HG02938 (cell line): ENCODE measurements at regions not wholly inside any gene's neighbourhood (a gene's known extent, or its start where the extent isn't known, plus 50 kb on each side); places are given as distances from the start of the nearest gene placed in this dataset.

ENCODE experiments used
- ATAC-seq: cut with Tn5 transposase; IDR thresholded peaks from one replicate; pipeline ENCODE4 v1.9.1; 2021; ENCODE audit warnings: mild to moderate bottlenecking, moderate library complexity; ENCODE audit not compliant: unreplicated experiment

DNA sequence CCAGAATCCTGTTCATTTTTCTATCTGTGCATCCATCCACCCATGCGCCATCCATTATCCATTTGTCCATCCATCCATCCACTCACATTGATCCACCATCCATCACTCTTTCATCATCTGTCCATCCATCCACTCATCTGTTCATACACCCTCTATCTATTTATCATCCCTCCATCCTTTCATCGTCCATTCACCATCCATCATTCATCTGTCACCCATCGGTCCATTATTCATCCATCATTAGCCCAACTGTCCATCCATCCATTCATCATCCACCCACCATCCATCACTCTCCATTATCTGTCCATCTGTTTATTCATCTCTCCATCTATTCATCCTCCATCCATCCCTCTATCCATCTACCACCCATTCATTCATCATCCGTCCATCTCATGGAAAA is 125.7 kb upstream of the TMPRSS2 start:
- ATAC-seq, result no peak

DNA sequence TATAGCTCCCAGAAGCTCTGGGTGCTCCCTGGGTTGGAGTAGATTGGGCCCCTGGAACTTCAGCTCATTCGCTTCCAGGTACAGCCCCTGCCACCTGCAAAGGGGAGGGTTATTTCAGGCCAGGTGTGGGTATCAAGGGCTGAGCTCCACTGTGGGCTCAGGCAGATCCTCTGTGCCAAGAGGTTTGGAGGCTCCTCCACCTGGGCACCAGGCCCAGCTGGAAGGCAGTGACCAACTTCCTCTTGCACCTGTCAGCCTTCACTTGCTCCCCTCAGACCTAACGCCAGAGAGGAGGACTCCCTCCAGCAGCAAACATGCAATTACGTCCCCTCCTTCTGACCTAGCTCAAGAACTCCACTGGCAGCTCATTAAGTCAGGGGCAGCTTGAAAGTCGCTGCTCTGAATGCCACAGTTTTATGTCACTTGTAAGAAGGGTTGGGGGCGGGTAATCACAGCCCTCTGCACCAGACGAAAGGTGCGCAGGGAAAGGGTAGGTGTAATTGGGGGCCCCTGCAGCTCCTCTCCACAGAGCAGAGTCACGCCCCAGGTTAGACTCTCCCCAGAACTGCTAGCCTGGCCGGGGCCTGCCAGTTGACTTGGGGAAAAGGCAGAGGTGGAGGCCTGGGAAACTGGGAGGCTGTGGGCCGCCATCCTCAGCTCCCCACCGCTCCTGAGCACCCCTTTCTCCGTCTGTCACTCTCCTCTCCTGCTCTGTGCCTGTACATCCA is 125.0 kb upstream of the TMPRSS2 start:
- ATAC-seq, result no peak

DNA sequence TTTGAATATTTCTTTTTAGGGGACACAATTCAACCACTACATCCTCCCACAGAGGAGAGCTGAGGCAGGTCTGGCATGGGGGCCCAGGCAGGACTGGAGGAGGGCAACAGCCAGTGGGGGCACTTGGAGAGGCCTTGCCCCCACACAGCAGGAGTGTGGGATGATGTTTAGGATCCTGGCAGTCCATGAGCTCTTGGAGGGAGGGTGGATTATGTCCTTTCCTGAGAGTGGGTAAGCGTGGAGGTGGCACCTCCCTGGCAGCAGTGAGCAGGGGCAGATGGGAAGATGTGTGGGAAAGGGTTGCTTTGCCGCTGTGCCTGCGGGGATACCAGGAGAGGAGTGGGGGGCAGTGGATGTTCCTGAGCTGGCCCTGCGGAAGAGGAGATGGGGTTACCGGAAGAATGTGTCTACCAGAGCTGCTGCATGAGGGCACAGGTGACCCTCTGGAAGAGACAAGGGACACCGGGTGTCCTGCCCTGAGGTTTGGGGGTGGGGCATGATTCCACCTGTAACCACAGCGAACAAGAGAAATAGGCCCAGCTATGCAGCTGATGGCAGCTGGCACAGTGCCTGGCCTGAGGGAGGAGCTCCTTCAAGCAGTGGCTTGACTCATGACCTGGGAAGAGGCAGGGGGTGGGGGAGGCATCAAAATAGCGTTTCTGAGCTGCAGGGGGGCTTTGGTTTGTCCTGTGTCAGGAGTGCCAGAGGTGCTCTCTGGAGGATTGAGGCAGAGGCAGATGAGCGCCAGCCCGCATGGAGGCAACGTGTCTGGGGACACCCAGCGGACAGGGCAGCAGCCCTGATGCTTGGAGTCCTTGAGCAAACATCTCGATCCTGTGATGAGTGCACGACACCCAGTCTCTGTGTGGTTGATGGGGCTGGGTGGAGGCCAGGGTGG is 123.9 kb upstream of the TMPRSS2 start:
- no peak for ATAC-seq

DNA sequence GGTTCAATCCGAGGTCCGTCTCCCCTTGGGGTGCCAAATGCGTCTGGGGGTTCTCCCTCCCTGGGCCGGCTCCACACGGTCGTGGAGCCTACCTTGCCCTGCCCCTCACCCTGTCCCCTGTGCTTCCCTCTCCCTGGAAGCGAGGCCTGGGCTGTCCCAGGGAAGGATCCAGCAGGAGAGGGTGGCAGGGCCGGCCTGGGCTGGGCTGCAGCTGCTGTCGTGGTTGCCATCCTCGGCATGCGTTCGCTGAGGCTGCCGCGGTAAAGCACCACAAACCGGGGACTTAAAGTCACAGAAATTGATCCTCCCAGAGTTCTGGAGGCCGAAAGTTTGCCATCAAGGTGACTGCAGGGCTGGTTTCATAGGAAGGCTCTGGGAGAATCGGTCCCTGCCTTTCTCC is 123.0 kb upstream of the TMPRSS2 start:
- no peak for ATAC-seq

DNA sequence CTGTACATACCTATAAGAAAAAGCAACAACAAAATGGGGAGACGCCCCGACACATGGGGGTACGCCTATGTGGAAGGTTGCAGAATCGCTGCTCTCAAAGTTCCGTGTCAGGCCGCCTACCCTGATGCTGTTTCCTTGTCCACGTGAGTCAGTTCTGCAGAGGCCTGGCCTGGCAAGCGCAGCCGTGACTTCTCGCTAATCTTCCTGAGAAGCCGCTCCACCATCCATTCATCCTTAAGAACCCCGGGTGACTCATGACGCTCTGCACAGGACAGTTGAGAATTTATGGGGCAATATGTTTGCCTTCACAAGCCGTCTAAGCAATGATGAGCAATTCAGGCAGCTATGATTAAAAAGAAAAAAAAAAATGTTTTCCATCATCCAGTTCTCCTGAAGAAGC is 122.3 kb upstream of the TMPRSS2 start:
- ATAC-seq, result no peak

DNA sequence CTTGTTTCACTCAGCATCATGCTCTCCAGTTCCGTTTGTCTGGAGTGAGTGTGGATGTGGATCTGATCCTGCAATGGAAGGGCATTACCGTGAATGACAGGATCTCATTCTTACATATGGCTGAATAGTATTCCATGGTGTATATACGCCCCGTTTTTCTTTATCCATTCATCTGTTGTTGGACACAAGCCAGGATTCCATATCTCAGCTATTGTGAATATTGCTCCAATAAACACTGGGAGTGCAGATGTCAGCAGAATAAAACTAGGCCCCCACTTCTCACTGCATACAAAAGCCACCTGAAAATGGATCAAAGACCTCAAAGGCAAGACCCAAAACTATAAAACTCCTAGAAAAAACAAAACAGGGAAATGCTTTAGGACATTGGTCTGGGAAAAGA is 120.3 kb upstream of the TMPRSS2 start:
- no peak for ATAC-seq

DNA sequence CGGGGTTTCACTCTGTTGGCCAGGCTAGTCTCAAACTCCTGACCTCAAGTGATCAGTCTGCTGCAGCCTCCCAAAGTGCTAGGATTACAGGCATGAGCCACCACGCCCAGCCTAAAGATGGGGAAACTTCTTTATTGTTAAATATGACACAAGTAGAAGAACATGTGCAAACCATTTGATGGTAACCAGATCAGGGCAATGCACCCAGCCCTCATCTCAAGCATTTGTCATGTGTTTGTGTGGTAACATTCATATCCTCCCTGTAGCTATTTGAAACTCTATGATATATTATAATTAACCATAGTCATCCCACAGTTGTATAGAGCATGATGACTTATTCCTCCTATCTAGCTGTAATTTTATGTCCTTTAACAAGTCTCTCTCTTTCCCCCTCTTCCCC is 119.5 kb upstream of the TMPRSS2 start:
- no peak for ATAC-seq

DNA sequence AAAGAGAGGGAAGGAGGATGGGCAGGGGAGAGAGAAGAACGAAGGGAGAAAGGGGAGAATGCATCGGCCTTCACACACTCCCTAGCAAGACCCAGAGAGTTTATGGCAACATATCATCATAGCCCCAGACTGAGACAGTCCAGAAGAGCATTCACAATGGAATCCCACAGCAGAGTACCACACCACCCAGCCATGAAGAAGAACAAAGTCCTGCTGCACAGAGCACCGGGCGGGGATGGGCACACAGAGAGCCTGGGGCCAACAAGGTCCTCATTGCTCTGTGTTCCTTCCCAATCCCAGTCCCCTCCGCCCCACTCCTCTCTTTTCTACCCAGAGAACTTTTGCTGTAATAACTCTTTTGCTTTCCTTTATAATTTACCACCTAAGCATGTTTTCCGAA is 118.1 kb upstream of the TMPRSS2 start:
- ATAC-seq, result no peak

DNA sequence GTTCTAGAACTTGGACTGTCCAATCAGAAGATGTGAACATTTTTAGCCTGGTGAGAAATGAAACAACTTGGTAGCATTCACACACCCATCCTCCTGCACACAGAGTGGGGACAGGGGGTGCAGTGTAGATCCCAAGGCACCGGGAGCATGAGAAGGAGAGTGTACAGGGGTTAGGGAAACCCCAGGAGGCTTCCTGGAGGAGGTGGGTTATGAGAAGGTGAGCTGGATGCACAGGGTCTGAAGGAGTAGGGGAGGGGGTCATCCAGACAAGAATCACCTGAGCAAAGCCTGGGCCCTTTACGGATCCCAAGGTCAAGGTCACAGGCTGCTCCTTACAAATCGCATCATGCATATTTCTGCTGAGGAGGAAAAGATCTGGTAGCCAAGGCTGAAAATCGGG is 117.5 kb upstream of the TMPRSS2 start:
- ATAC-seq, result no peak

DNA sequence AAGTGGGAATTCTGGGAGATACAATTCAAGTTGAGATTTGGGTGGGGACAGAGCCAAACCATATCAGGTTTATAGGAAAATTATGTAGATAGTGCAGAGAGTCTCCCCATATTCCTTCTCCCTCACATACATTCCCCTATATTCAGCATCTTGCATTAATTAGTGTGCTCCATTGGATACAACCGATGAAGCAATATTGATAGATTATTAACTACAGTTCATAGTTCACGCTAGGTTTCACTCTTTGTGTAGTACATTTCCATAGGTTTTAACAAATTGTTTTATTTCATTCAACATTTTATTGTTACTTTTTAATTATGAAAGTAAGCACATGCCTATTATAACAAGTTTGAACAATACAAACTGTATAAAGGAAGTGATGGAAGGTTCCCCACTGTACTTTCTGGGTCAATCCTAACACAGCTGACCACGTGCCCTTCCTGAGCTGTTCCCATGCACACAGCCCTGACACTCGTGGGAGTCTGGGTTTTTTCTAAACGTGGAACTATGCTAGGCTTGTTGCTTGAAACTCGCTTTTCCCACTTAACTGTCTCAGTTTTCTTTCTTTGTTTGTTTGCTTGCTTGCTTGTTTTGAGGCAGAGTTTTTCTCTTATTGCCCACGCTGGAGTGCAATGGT is 116.8 kb upstream of the TMPRSS2 start:
- ATAC-seq, result no peak

DNA sequence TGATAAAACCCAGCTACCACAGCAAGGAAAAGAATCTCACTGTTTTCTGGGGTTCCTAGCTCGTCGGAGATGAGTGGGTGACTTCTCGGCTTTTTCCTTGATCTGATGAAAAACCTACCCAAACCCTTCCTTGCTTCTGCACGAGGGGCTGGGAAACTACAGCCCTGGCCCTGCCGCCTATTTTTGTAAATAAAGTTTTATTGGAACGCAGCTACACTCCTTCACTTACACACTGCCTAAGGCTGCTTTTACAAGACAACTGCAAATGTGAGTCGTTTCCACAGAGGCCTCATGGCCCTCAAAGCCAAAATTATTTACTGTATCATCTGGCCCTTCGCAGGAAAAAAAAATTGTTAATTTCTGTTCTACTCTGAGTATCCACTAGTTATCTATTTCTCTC is 116.0 kb upstream of the TMPRSS2 start:
- ATAC-seq, result no peak

DNA sequence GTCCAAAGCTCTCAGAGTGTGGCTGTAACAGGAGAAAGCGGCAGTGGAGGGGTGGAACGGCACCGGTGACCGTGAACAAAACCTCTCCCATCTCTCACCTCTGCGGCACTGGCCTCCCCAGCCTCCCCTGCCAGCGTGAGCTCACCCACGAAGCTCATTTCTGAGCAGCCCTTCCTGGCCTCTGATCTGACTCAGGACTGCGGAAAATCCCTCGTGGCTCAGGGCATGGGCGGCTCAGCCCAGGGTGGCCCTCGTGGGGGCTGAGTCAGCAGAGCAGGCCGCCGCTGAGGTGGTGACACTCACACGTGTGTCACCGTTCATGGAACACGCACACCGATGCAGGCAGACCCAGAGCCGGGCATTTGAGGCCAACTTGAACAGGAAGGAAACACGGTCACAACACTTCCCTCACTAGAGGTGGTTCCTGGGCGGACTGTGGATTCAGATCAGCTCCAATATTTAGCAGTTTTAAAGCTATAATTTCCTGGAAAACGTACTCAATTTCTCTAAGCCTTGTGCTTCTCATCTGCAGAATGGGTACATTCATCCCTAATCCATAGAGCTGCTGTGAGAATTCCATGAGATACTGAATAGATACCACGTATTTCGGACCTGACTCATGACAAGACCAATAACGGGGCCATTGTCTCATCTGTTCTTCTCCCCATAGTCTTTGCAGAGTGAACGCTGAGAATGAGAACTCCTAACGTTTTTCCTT is 115.0 kb upstream of the TMPRSS2 start:
- ATAC-seq, result no peak

DNA sequence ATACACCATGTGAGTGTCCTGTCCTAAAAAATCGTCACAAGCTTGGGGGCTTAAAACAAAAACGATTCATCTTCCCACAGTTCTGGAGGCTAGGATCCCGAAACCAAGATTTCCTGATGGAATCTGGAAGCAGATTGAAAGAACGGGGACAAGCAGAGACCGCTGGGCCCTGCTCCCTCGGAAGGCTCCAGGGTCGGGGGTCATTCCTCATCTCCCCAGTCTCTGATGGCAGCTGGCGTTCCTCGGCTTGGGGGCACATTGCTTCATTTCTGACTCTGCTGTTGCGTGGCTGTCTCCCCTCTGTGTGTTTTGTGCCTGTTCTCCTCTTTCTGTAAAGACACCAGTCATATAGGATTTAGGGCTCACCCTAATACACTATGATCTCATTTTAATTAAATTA is 114.2 kb upstream of the TMPRSS2 start:
- no peak for ATAC-seq

DNA sequence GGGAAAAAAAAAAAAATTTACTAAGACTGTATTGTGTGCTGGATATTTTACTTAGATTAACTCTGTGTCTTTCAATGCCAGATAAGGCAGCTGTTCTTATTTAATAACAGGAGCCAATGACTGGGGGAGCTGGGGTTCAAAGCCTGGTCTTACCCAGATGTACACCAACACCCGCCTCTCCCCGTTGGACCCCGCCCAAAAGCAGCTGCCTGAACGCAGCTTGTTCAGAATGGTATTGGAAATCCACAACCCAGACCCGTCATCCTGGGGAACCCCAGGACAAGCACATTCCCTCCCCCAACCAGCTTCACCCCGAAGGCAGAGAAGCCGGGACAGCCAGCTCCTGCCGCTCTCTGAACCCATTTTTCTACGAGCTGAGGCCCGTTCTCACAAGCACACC is 113.6 kb upstream of the TMPRSS2 start:
- ATAC-seq, result no peak

DNA sequence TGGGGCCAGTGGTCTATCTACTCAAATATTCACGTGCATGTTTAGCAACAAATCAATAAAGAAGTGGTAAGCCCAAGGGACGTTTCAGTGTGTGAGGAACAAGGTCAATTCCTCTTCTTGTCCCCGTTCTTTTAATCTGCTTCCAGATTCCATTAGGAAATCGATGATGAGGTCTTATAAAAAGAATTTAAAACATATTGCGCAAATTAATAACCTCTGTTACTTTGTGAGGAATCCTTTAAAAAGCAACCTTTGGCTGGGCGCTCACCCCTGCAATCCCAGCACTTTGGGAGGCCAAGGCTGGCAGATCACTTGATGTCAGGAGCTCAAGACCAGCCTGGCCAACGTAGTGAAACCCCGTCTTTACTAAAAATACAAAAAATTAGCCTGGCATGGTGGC is 113.0 kb upstream of the TMPRSS2 start:
- no peak for ATAC-seq

DNA sequence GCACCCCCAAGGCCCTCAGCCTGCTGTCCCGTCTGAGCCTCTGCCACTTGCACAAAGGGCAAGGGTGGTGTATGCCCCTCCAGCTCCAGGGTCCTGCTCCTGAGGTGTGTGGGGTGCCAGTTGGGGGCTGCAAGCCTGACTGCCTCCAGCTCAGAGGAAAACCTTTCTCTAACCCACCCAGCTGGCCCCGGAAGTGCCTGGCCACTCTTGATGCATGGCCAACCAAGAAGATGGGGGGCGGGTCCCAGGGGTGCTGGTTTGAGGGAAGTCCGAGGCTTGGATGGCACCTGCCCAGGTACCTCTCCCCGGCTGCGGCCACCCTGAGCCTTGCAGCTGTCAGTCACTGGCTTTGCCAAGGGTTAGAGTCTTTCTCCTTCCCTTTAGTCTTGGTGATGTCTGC is 112.6 kb upstream of the TMPRSS2 start:
- no peak for ATAC-seq

DNA sequence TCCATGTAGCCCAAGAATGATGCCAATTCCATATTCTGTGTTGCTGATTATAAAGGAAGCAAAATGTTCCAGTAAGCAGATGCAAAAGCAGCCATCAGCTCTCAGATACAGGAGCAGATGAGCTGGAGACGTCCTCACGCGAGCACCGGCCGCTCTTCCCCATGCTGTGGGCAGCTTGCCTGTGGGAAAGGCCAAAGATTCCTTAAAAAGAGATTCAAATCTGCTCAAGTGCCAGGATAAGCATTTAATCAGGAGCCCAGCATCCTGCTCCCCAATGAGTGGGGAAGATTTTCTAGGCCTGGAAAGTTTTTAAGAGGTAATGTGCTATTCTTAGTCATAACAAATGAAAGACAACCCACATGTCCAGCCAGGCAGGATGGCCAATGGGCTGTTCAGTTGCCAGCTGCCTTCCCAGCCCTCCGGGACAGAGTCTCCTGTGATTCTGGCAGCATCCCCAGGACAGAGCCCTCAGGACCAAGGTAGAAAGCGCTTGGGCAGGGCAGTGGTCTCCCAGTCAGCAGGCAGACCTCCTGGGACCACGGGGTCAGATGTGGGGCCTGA is 108.2 kb upstream of the TMPRSS2 start:
- ATAC-seq, result no peak

DNA sequence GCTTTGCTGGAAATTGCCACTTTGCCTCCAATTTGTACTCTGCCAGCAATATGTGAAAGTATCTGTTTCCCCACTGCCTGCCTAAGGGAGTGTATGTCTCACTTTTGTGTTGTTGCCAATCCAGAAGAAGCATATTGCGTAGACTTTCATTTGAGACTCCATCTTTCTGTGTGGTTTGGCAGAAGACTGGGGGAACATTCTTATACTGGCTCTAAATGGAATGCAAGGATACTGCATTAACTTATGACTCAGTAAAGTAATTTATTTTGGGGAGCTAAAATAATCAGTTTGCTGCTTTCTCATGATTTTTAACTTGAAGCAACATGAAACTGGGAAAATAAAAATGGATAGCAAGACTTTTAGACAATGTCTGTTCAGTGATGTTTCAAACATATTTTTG is 107.7 kb upstream of the TMPRSS2 start:
- ATAC-seq, result no peak

DNA sequence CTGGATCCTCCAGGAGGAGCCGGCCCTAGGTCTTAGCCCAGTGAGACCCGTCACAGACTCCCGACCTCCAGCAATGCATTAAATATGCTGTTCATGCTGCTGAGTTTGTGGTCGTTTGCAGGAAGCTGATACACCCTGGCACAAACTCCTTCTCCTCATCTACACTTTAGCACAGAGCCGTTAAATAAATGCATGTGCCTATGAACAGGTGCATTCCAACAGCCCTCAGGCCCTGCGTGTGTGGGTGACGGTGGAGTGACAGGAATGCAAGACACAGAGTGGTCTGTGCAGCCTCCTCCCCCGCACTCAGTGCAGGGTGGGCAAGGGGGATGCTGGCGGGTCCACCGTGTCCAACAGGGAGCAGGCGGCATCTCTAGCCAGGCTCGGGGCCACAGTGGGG is 106.6 kb upstream of the TMPRSS2 start:
- ATAC-seq, result no peak

DNA sequence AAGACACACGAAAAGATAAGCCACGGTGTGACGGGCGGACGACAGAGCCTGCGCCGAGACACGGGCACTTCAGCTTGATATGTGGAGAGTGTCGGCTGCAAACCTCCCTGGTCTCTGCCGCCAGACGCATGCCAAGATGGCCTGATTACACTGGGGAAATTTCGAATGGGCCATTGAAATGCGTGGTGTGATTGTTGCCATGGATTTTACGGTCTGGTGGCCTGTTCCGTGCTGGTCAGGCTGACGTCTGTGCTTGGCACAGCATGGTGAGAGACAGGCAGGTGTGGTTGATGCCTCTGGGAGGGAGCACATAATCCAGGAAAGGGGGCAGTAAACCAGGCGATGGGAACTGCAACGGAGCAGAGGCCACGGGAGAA is 105.6 kb upstream of the TMPRSS2 start:
- no peak for ATAC-seq
